Endothelial cell of umbilical vein (primary cell): ENCODE measurements at regions not wholly inside any gene's neighbourhood (a gene's known extent, or its start where the extent isn't known, plus 50 kb on each side); places are given as distances from the start of the nearest gene placed in this dataset.
A peak's percentile ranks its signal among the peaks of the same experiment; 100 is the strongest.

ENCODE experiments used
- BruUV-seq: library from RNA; stranded (reverse); fragments of 400-500 nt; replicated peaks from 2 replicates; lab custom pipeline; 2021; lab: Mats Ljungman, UMichigan
- CTCF ChIA-PET: fragments of 300-600, 350-600 bp; sonication (Branson Sonifier 250); formaldehyde crosslinking; loops from one replicate; lab custom pipeline; 2021; ENCODE audit warnings: antibody characterized with exemption, inconsistent platforms; lab: Charles Lee
- POLR2A ChIA-PET: fragments of 300-600, 350-600 bp; sonication (Branson Sonifier 250); formaldehyde crosslinking; loops from one replicate; lab custom pipeline; 2021; ENCODE audit warnings: antibody characterized with exemption, inconsistent platforms; lab: Charles Lee
- DNase-seq: peaks from one replicate; pipeline ENCODE4 v3.0.0-alpha.2; 2011; ENCODE audit warnings: low read depth, low spot score
- FAIRE-seq: peaks from 2 replicates; lab custom pipeline; 2011; peaks lifted over from hg19 to GRCh38; lab: Jason Lieb, UNC
- H2AFZ ChIP-seq: 2 replicates; pipeline ENCODE4 v1.6.0; 2012; ENCODE audit warnings: low read depth, low read length, control low read depth, inconsistent platforms
- H3K27ac ChIP-seq: 2 replicates; pipeline ENCODE4 v1.5.1; 2011; ENCODE audit warnings: low read depth, mild to moderate bottlenecking, control low read depth, low read length, moderate library complexity; ENCODE audit not compliant: insufficient read depth
- H3K27me3 ChIP-seq, 2 experiments: 2 replicates each; pipeline versions ENCODE4 v1.6.0 to v1.6.1; 2011; ENCODE audit warnings: low read length in 2 of 2, mixed read lengths in 1 of 2; ENCODE audit not compliant: control insufficient read depth in 2 of 2, insufficient read depth in 2 of 2
- H3K36me3 ChIP-seq, 2 experiments: 2 replicates in 1 of 2; 3 replicates in 1 of 2; pipeline ENCODE4 v1.5.1; 2011; ENCODE audit warnings: low read length in 2 of 2, mild to moderate bottlenecking in 1 of 2, moderate library complexity in 1 of 2; ENCODE audit not compliant: control insufficient read depth in 2 of 2, insufficient read depth in 2 of 2; ENCODE audit errors: extremely low read depth in 1 of 2
- H3K4me1 ChIP-seq: 3 replicates; pipeline ENCODE4 v1.5.1; 2011; ENCODE audit warnings: mild to moderate bottlenecking, low read length; ENCODE audit not compliant: control insufficient read depth, insufficient read depth; ENCODE audit errors: extremely low read depth
- H3K4me2 ChIP-seq: 2 replicates; pipeline ENCODE4 v1.6.1; 2011; ENCODE audit warnings: low read length, control low read depth, mixed read lengths; ENCODE audit not compliant: insufficient read depth
- H3K4me3 ChIP-seq, 3 experiments: fragments of 200-600 bp in 1 of 3; sonication (generic), shearing (Covaris generic) in 1 of 3; replicated peaks in 1 of 3; 2 replicates each; pipeline ENCODE4 v1.5.1; 2011 to 2016; ENCODE audit warnings: control low read depth in 3 of 3, low read length in 3 of 3, mild to moderate bottlenecking in 2 of 3, inconsistent platforms in 1 of 3, low read depth in 1 of 3, moderate library complexity in 1 of 3; ENCODE audit not compliant: insufficient read depth in 1 of 3
- H3K79me2 ChIP-seq: 2 replicates; pipeline ENCODE4 v1.6.0; 2012; ENCODE audit warnings: low read length, inconsistent platforms; ENCODE audit not compliant: control insufficient read depth, insufficient read depth
- H3K9ac ChIP-seq: replicated peaks from 2 replicates; pipeline ENCODE3; 2011; ENCODE audit warnings: low read length, control low read depth; ENCODE audit not compliant: insufficient read depth; ENCODE audit errors: extremely low read depth
- H3K9me1 ChIP-seq: replicated peaks from 3 replicates; pipeline ENCODE4 v1.6.0; 2011; ENCODE audit warnings: mild to moderate bottlenecking, low read length; ENCODE audit not compliant: control insufficient read depth, insufficient read depth; ENCODE audit errors: extremely low read depth
- H3K9me3 ChIP-seq: replicated peaks from 2 replicates; pipeline ENCODE4 v1.5.1; 2012; ENCODE audit warnings: low read length, inconsistent platforms; ENCODE audit not compliant: control insufficient read depth, insufficient read depth
- H4K20me1 ChIP-seq: replicated peaks from 2 replicates; pipeline ENCODE3; 2011; ENCODE audit warnings: mild to moderate bottlenecking, low read length; ENCODE audit not compliant: control insufficient read depth, insufficient read depth; ENCODE audit errors: extremely low read depth
- EZH2 ChIP-seq: IDR thresholded peaks from 2 replicates; pipeline ENCODE4 v1.6.1; 2012; ENCODE audit warnings: borderline replicate concordance, low read depth, mild to moderate bottlenecking, moderate library complexity, low read length, inconsistent platforms; ENCODE audit not compliant: severe bottlenecking
- FOS ChIP-seq: IDR thresholded peaks from 2 replicates; pipeline ENCODE4 v1.6.1; 2011; ENCODE audit warnings: mild to moderate bottlenecking, low read length, moderate library complexity, borderline replicate concordance; ENCODE audit not compliant: insufficient read depth
- GATA2 ChIP-seq: IDR thresholded peaks from 2 replicates; pipeline ENCODE4 v1.7.0; 2011; ENCODE audit warnings: low read depth, mild to moderate bottlenecking, moderate library complexity, mixed read lengths, low read length; ENCODE audit not compliant: insufficient read length, insufficient read depth
- JUN ChIP-seq: IDR thresholded peaks from 2 replicates; pipeline ENCODE4 v1.6.1; 2011; ENCODE audit warnings: borderline replicate concordance, low read depth; ENCODE audit not compliant: insufficient read length, insufficient read depth
- MYC ChIP-seq: IDR thresholded peaks from one replicate; pipeline ENCODE4 v1.6.1; 2011; ENCODE audit warnings: mild to moderate bottlenecking, low read depth, low read length
- POLR2A ChIP-seq: IDR thresholded peaks from 2 replicates; pipeline ENCODE4 v1.6.1; 2012; ENCODE audit warnings: low read depth, mild to moderate bottlenecking, control low read depth, low read length
- POLR2AphosphoS5 ChIP-seq: IDR thresholded peaks from 2 replicates; pipeline ENCODE4 v1.6.1; 2012; ENCODE audit warnings: low read depth, mild to moderate bottlenecking, control low read depth, low read length, moderate library complexity; ENCODE audit not compliant: insufficient read depth
- dilution Hi-C: fragments of 300-500 bp; cut with MboI; formaldehyde crosslinking; loops from one replicate; pipeline ENCODE4 v1.15.0; 2019; ENCODE audit warnings: low sequenced_read_pairs; ENCODE audit not compliant: extremely low pct_ligation_motif_present
- intact Hi-C: fragments of 100-400 bp; cut with micrococcal nuclease; formaldehyde crosslinking; loops from one replicate; pipeline ENCODE4 v1.10.0; 2022
- TF ChIP-seq, protein P1 (sequence below), 2 donors: IDR thresholded peaks; 1 replicate in 1 of 2; 2 replicates in 1 of 2; pipeline ENCODE4 v1.5.1; 2011; ENCODE audit warnings: low read length in 2 of 2, mild to moderate bottlenecking in 2 of 2, moderate library complexity in 2 of 2, control low read depth in 1 of 2, inconsistent platforms in 1 of 2, low read depth in 1 of 2; ENCODE audit not compliant: insufficient read depth in 1 of 2; ENCODE audit errors: extremely low read depth in 1 of 2
- TF ChIP-seq, protein P2 (sequence below): IDR thresholded peaks from 2 replicates; pipeline ENCODE4 v1.6.1; 2011; ENCODE audit not compliant: insufficient read depth, insufficient read length

DNA sequence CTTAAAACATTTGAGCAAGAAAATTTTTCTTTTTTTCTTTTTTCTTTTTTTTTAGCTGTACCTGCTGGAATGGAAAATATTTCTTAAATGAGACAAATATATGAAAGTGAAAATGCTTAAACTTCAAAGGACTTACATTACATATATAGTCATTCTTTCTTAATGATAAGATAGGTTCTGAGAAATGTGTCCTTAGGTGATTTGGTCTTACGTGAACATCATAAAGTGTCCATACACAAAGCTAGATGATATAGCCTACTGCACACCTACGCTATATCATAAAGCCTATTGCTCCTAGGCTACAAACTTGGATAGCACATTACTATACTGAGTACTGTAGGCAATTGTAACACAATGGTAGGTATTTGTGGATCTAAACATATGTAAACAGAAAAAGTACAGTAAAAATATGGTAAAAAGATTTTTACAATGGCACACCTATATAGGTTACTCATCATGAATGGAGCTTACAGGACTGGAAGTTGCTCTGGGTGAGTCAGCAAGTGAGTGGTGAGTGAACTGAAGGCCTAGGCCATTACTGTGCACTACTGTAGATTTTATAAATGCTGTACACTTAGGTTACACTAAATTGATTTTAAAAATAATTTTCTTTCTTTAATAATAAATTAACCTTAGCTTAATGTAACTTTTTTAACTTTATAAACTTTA lies 54.6 kb downstream of the RPP21 start:
- H3K4me3 ChIP-seq: no peak overlapping the region
- H3K9ac ChIP-seq: no peak overlapping the region
- dilution Hi-C loops: no loop called here
- no peak overlapping the region for H3K27ac ChIP-seq
- DNase-seq: no peak
- peak; percentile 18 for FAIRE-seq
- BruUV-seq: no TSS peak
- H3K9me3 ChIP-seq: no peaks in the 10 kb centered on the region
- ChIA-PET POLR2A (no interaction called here), CTCF (interaction anchor here (1.0 to 2.0 kb wide), 6 partner anchors 12 to 179 kb away, joined by 3 to 6 read pairs (median 4); no protein-coding TSS in a partner anchor)
- H2AFZ ChIP-seq: no peak overlapping the region
- no peaks in the 10 kb centered on the region for H3K79me2 ChIP-seq
- intact Hi-C loops: loop anchor here (1.0 to 5.0 kb wide), 2 partner anchors 21 to 162 kb away; no protein-coding TSS in a partner anchor
- H3K4me2 ChIP-seq: no peak overlapping the region
- H3K9me1 ChIP-seq: no peaks in the 10 kb centered on the region
- TF ChIP-seq POLR2AphosphoS5: no peak
- TF ChIP-seq, protein P1, sequence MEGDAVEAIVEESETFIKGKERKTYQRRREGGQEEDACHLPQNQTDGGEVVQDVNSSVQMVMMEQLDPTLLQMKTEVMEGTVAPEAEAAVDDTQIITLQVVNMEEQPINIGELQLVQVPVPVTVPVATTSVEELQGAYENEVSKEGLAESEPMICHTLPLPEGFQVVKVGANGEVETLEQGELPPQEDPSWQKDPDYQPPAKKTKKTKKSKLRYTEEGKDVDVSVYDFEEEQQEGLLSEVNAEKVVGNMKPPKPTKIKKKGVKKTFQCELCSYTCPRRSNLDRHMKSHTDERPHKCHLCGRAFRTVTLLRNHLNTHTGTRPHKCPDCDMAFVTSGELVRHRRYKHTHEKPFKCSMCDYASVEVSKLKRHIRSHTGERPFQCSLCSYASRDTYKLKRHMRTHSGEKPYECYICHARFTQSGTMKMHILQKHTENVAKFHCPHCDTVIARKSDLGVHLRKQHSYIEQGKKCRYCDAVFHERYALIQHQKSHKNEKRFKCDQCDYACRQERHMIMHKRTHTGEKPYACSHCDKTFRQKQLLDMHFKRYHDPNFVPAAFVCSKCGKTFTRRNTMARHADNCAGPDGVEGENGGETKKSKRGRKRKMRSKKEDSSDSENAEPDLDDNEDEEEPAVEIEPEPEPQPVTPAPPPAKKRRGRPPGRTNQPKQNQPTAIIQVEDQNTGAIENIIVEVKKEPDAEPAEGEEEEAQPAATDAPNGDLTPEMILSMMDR (IDR thresholded peaks at IDR 0.05; ENCODE audit: extremely low read depth in 1 of 2, insufficient read depth in 1 of 2, low read depth in 1 of 2, low read length in 2 of 2): no peak
- no peak for TF ChIP-seq GATA2
- no peak for TF ChIP-seq JUN
- no peak for TF ChIP-seq MYC
- TF ChIP-seq, protein P2, sequence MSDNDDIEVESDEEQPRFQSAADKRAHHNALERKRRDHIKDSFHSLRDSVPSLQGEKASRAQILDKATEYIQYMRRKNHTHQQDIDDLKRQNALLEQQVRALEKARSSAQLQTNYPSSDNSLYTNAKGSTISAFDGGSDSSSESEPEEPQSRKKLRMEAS: no peak
- TF ChIP-seq EZH2: no peak
- no peak for TF ChIP-seq POLR2A
- no peak for TF ChIP-seq FOS
- H4K20me1 ChIP-seq: no peaks in the 10 kb centered on the region
- H3K36me3 ChIP-seq: no peaks in the 10 kb centered on the region
- H3K4me1 ChIP-seq: no peaks in the 10 kb centered on the region
- peaks cover 21 to 26% of the 10 kb centered on the region in 2 experiments for H3K27me3 ChIP-seq
